HEK293 (cell line): ENCODE measurements at regions not wholly inside any gene's neighbourhood (a gene's known extent, or its start where the extent isn't known, plus 50 kb on each side); places are given as distances from the start of the nearest gene placed in this dataset.

Experiments used
- CTCF ChIA-PET: fragments of 350-600 bp; formaldehyde crosslinking; extraction: SDS; loops from one replicate; lab custom pipeline; 2021; ENCODE audit warnings: antibody characterized with exemption; lab: Yijun Ruan, JAX
- POLR2A ChIA-PET: fragments of 300-600 bp; formaldehyde crosslinking; extraction: SDS; loops from one replicate; lab custom pipeline; 2020; ENCODE audit warnings: antibody characterized with exemption, inconsistent platforms; lab: Yijun Ruan, JAX
- H3K27ac ChIP-seq: fragments of 200-500 bp; sonication (Bioruptor generic); 2 replicates; pipeline ENCODE4 v1.5.1; 2014; ENCODE audit warnings: low read depth, low read length, control low read depth, inconsistent platforms; ENCODE audit errors: extremely low read depth
- H3K36me3 ChIP-seq, 2 experiments: fragments of 200-500 bp in 1 of 2; sonication (Bioruptor generic) in 1 of 2; 1 replicate in 1 of 2; 2 replicates in 1 of 2; pipeline ENCODE4 v1.5.1; 2014 to 2017; ENCODE audit warnings: inconsistent platforms in 2 of 2, low read length in 2 of 2; ENCODE audit not compliant: control insufficient read depth in 2 of 2, insufficient read depth in 1 of 2
- H3K4me1 ChIP-seq: fragments of 200-500 bp; sonication (Bioruptor generic); 2 replicates; pipeline ENCODE4 v1.5.1; 2014; ENCODE audit warnings: mild to moderate bottlenecking, low read length, inconsistent platforms; ENCODE audit not compliant: control insufficient read depth, insufficient read depth
- H3K4me3 ChIP-seq: 2 replicates; pipeline ENCODE4 v1.5.1; 2011; ENCODE audit warnings: low read depth, mild to moderate bottlenecking, control low read depth, low read length, moderate library complexity
- H3K9me3 ChIP-seq: fragments of 200-500 bp; sonication (Bioruptor generic); 2 replicates; pipeline ENCODE4 v1.5.1; 2014; ENCODE audit warnings: low read depth, low read length, inconsistent platforms; ENCODE audit not compliant: control insufficient read depth, insufficient read depth
- MYNN ChIP-seq: fragments of 450-650 bp; formaldehyde crosslinking; IDR thresholded peaks from 2 replicates; pipeline ENCODE4 v1.5.1; 2016; ENCODE audit warnings: missing biosample characterization, missing genetic modification characterization, borderline replicate concordance
- ZNF133 ChIP-seq: fragments of 450-650 bp; formaldehyde crosslinking; IDR thresholded peaks from 2 replicates; pipeline ENCODE4 v1.5.1; 2016; ENCODE audit warnings: missing biosample characterization, missing genetic modification characterization
- ZNF239 ChIP-seq: fragments of 450-650 bp; formaldehyde crosslinking; IDR thresholded peaks from 2 replicates; pipeline ENCODE4 v1.5.1; 2016; ENCODE audit warnings: missing biosample characterization, missing genetic modification characterization
- ZNF423 ChIP-seq: fragments of 450-650 bp; formaldehyde crosslinking; IDR thresholded peaks from 2 replicates; pipeline ENCODE4 v1.5.1; 2016; ENCODE audit warnings: missing biosample characterization, missing genetic modification characterization
- ZNF510 ChIP-seq: fragments of 450-650 bp; formaldehyde crosslinking; IDR thresholded peaks from 2 replicates; pipeline ENCODE4 v1.5.1; 2018; ENCODE audit warnings: mild to moderate bottlenecking, missing genetic modification characterization, missing biosample characterization; ENCODE audit not compliant: insufficient replicate concordance
- ZNF610 ChIP-seq: fragments of 450-650 bp; formaldehyde crosslinking; IDR thresholded peaks from 2 replicates; pipeline ENCODE4 v1.5.1; 2016; ENCODE audit warnings: missing biosample characterization, missing genetic modification characterization, borderline replicate concordance
- ZNF664 ChIP-seq: fragments of 450-650 bp; formaldehyde crosslinking; IDR thresholded peaks from 2 replicates; pipeline ENCODE4 v1.5.1; 2016; ENCODE audit warnings: missing biosample characterization, missing genetic modification characterization
- ZNF670 ChIP-seq: fragments of 450-650 bp; formaldehyde crosslinking; IDR thresholded peaks from 2 replicates; pipeline ENCODE4 v1.5.1; 2016; ENCODE audit warnings: missing biosample characterization, missing genetic modification characterization, low read depth
- ZNF768 ChIP-seq: fragments of 450-650 bp; formaldehyde crosslinking; IDR thresholded peaks from 2 replicates; pipeline ENCODE4 v1.5.1; 2018; ENCODE audit warnings: missing biosample characterization, mild to moderate bottlenecking, missing genetic modification characterization
- TF ChIP-seq, protein P1 (sequence below): fragments of 450-650 bp; formaldehyde crosslinking; IDR thresholded peaks from 2 replicates; pipeline ENCODE4 v1.5.1; 2017; ENCODE audit warnings: missing biosample characterization, missing genetic modification characterization
- TF ChIP-seq, protein P2 (sequence below): fragments of 450-650 bp; formaldehyde crosslinking; IDR thresholded peaks from 2 replicates; pipeline ENCODE4 v1.5.1; 2016; ENCODE audit warnings: missing biosample characterization, missing genetic modification characterization
- TF ChIP-seq, protein P3 (sequence below): fragments of 450-650 bp; formaldehyde crosslinking; IDR thresholded peaks from 2 replicates; pipeline ENCODE4 v1.5.1; 2016; ENCODE audit warnings: missing biosample characterization, missing genetic modification characterization, borderline replicate concordance
- TF ChIP-seq, protein P4 (sequence below): fragments of 450-650 bp; formaldehyde crosslinking; IDR thresholded peaks from 2 replicates; pipeline ENCODE4 v1.5.1; 2016; ENCODE audit warnings: missing biosample characterization, missing genetic modification characterization
- TF ChIP-seq, protein P5 (sequence below): fragments of 450-650 bp; formaldehyde crosslinking; IDR thresholded peaks from 2 replicates; pipeline ENCODE4 v1.5.1; 2016; ENCODE audit warnings: missing biosample characterization, missing genetic modification characterization
- TF ChIP-seq, protein P6 (sequence below): fragments of 450-650 bp; IDR thresholded peaks from 2 replicates; pipeline ENCODE4 v1.5.1; 2018; ENCODE audit warnings: missing biosample characterization, mild to moderate bottlenecking, missing genetic modification characterization

DNA sequence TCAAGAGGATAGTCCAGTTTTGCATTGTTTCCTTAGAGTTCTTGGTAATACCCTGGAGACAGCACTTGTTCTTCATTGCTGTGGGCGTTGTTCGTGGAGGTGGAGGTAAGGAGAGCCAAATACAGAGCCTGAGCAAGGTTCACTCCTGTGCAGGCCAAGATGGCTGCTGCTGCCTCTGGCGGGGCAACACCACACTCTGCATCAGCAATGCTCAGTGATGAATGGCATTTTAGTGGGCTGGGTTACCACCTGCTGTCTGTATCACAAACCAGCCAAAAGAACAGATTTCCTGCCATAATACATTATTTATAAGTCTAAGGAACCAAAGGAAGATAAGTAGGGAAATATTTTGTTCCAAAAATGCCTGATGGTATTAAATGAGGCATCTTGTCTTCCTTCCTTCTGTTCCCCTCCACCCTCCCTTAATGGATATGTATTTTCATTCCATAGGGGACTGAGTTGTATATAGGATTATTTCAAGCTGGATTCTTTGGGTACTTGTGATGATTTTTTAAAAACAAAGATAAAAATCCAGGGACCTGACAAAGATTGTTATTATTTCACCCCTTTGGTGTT is 61.6 kb upstream of the LIMCH1 start (continued):
- TF ChIP-seq, protein P1, sequence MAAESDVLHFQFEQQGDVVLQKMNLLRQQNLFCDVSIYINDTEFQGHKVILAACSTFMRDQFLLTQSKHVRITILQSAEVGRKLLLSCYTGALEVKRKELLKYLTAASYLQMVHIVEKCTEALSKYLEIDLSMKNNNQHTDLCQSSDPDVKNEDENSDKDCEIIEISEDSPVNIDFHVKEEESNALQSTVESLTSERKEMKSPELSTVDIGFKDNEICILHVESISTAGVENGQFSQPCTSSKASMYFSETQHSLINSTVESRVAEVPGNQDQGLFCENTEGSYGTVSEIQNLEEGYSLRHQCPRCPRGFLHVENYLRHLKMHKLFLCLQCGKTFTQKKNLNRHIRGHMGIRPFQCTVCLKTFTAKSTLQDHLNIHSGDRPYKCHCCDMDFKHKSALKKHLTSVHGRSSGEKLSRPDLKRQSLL (tag by site-specific recombination), result no peak
- TF ChIP-seq ZNF423 (tag by site-specific recombination) (no peak), ZNF610 (tag by site-specific recombination) (no peak)
- TF ChIP-seq, protein P2, sequence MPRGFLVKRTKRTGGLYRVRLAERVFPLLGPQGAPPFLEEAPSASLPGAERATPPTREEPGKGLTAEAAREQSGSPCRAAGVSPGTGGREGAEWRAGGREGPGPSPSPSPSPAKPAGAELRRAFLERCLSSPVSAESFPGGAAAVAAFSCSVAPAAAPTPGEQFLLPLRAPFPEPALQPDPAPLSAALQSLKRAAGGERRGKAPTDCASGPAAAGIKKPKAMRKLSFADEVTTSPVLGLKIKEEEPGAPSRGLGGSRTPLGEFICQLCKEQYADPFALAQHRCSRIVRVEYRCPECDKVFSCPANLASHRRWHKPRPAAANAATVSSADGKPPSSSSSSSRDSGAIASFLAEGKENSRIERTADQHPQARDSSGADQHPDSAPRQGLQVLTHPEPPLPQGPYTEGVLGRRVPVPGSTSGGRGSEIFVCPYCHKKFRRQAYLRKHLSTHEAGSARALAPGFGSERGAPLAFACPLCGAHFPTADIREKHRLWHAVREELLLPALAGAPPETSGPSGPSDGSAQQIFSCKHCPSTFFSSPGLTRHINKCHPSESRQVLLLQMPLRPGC (tag by site-specific recombination), result no peak
- TF ChIP-seq, all 188 proteins: peak for 0

DNA sequence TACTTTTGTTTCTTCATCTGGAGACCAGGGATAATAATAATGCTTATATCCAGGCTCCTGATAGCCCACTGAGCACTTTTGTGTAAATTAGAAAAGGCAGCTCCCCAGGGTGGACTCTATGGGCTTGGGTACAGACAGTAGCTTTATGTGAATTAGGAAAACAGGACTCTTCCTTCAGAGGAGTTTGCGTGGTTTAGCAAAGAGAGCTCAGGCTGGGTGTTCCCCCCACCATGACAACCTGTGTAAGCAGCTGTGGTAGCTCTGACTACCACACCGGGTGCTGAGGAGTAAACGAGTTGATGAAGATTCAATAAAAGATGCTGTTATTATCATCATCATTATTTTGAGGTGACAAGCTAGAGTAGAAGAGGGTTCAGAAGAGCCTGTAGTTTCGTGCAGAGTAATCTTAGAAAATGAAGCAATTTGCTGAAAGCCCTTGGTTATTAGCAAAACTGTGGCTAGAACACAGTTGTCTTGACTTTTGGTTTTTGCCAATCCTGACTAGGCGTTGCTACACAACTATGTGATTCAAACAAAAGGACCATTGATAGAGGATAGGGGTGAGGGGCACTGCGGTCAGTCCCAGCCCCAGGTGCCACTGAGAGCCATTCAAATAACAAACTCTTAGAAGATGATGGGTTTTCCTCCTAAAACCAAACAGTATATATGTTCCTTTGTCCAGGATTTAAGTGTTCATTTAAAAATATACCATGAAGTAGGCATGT is 60.6 kb upstream of the LIMCH1 start:
- Histone ChIP-seq H3K36me3 (no peaks in the 10 kb centered on the region), H3K27ac (no peak overlapping the region), H3K4me1 (no peaks in the 10 kb centered on the region; the same call in 1 of the 2 replicates), H3K4me3 (no peak overlapping the region), H3K9me3 (no peaks in the 10 kb centered on the region)
- ChIA-PET CTCF (no interaction called here), POLR2A (no interaction called here)
- TF ChIP-seq MYNN (no peak), ZNF133 (tag by site-specific recombination) (no peak)
- TF ChIP-seq, protein P3, sequence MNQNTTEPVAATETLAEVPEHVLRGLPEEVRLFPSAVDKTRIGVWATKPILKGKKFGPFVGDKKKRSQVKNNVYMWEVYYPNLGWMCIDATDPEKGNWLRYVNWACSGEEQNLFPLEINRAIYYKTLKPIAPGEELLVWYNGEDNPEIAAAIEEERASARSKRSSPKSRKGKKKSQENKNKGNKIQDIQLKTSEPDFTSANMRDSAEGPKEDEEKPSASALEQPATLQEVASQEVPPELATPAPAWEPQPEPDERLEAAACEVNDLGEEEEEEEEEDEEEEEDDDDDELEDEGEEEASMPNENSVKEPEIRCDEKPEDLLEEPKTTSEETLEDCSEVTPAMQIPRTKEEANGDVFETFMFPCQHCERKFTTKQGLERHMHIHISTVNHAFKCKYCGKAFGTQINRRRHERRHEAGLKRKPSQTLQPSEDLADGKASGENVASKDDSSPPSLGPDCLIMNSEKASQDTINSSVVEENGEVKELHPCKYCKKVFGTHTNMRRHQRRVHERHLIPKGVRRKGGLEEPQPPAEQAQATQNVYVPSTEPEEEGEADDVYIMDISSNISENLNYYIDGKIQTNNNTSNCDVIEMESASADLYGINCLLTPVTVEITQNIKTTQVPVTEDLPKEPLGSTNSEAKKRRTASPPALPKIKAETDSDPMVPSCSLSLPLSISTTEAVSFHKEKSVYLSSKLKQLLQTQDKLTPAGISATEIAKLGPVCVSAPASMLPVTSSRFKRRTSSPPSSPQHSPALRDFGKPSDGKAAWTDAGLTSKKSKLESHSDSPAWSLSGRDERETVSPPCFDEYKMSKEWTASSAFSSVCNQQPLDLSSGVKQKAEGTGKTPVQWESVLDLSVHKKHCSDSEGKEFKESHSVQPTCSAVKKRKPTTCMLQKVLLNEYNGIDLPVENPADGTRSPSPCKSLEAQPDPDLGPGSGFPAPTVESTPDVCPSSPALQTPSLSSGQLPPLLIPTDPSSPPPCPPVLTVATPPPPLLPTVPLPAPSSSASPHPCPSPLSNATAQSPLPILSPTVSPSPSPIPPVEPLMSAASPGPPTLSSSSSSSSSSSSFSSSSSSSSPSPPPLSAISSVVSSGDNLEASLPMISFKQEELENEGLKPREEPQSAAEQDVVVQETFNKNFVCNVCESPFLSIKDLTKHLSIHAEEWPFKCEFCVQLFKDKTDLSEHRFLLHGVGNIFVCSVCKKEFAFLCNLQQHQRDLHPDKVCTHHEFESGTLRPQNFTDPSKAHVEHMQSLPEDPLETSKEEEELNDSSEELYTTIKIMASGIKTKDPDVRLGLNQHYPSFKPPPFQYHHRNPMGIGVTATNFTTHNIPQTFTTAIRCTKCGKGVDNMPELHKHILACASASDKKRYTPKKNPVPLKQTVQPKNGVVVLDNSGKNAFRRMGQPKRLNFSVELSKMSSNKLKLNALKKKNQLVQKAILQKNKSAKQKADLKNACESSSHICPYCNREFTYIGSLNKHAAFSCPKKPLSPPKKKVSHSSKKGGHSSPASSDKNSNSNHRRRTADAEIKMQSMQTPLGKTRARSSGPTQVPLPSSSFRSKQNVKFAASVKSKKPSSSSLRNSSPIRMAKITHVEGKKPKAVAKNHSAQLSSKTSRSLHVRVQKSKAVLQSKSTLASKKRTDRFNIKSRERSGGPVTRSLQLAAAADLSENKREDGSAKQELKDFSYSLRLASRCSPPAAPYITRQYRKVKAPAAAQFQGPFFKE (tag by site-specific recombination), result no peak
- TF ChIP-seq, protein P4, sequence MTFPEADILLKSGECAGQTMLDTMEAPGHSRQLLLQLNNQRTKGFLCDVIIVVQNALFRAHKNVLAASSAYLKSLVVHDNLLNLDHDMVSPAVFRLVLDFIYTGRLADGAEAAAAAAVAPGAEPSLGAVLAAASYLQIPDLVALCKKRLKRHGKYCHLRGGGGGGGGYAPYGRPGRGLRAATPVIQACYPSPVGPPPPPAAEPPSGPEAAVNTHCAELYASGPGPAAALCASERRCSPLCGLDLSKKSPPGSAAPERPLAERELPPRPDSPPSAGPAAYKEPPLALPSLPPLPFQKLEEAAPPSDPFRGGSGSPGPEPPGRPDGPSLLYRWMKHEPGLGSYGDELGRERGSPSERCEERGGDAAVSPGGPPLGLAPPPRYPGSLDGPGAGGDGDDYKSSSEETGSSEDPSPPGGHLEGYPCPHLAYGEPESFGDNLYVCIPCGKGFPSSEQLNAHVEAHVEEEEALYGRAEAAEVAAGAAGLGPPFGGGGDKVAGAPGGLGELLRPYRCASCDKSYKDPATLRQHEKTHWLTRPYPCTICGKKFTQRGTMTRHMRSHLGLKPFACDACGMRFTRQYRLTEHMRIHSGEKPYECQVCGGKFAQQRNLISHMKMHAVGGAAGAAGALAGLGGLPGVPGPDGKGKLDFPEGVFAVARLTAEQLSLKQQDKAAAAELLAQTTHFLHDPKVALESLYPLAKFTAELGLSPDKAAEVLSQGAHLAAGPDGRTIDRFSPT (tag by site-specific recombination), result no peak

DNA sequence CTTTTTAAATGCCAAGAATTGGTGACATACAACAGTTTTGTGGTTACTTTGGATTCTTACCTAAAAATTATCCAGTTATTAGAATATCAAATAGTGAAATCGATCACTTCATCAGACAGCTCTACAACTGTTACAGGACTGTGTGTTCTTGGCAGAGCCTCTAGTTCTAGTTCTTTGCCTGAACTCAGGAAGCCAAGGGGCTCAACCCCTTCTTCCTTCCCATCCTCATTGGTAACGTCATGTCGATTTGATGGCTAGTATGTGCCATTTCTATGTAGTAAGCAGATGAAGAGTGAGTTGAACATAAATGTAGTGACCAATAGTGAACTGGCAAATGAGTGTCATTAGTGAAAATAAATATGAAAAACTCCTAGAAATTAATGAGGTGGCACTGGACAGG is 59.4 kb upstream of the LIMCH1 start:
- Histone ChIP-seq H3K4me3 (no peak overlapping the region), H3K27ac (no peak overlapping the region), H3K4me1 (no peaks in the 10 kb centered on the region; the same call in 1 of the 2 replicates), H3K36me3 (no peaks in the 10 kb centered on the region), H3K9me3 (no peaks in the 10 kb centered on the region)
- POLR2A ChIA-PET, result no interaction called here
- CTCF ChIA-PET, result interaction anchor here (1.1 kb wide), 1 partner anchor 177 kb away, joined by 3 read pairs; no protein-coding TSS in a partner anchor
- TF ChIP-seq ZNF768 (tag by site-specific recombination) (no peak), ZNF510 (no peak), ZNF670 (tag by site-specific recombination) (no peak), ZNF664 (tag by site-specific recombination) (no peak), ZNF239 (tag by site-specific recombination) (no peak)
- TF ChIP-seq, protein P5, sequence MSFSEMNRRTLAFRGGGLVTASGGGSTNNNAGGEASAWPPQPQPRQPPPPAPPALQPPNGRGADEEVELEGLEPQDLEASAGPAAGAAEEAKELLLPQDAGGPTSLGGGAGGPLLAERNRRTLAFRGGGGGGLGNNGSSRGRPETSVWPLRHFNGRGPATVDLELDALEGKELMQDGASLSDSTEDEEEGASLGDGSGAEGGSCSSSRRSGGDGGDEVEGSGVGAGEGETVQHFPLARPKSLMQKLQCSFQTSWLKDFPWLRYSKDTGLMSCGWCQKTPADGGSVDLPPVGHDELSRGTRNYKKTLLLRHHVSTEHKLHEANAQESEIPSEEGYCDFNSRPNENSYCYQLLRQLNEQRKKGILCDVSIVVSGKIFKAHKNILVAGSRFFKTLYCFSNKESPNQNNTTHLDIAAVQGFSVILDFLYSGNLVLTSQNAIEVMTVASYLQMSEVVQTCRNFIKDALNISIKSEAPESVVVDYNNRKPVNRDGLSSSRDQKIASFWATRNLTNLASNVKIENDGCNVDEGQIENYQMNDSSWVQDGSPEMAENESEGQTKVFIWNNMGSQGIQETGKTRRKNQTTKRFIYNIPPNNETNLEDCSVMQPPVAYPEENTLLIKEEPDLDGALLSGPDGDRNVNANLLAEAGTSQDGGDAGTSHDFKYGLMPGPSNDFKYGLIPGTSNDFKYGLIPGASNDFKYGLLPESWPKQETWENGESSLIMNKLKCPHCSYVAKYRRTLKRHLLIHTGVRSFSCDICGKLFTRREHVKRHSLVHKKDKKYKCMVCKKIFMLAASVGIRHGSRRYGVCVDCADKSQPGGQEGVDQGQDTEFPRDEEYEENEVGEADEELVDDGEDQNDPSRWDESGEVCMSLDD, result no peak
- TF ChIP-seq, protein P6, sequence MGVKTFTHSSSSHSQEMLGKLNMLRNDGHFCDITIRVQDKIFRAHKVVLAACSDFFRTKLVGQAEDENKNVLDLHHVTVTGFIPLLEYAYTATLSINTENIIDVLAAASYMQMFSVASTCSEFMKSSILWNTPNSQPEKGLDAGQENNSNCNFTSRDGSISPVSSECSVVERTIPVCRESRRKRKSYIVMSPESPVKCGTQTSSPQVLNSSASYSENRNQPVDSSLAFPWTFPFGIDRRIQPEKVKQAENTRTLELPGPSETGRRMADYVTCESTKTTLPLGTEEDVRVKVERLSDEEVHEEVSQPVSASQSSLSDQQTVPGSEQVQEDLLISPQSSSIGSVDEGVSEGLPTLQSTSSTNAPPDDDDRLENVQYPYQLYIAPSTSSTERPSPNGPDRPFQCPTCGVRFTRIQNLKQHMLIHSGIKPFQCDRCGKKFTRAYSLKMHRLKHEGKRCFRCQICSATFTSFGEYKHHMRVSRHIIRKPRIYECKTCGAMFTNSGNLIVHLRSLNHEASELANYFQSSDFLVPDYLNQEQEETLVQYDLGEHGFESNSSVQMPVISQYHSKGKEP (tag by site-specific recombination), result no peak
